IMR-90 (cell line): ENCODE measurements at regions not wholly inside any gene's neighbourhood (a gene's known extent, or its start where the extent isn't known, plus 50 kb on each side); places are given as distances from the start of the nearest gene placed in this dataset.

ENCODE experiments used
- ATAC-seq: fragments of 200-7000 bp; cut with Tn5 transposase; 2 replicates; pipeline ENCODE4 v1.9.1; 2020; ENCODE audit warnings: low read depth, mild to moderate bottlenecking, moderate library complexity
- BruUV-seq: library from RNA; stranded (reverse); fragments of 400-500 nt; replicated peaks from 2 replicates; lab custom pipeline; 2021; lab: Mats Ljungman, UMichigan
- CTCF ChIA-PET: fragments of 300-600 bp; formaldehyde crosslinking; extraction: SDS; loops from one replicate; lab custom pipeline; 2021; ENCODE audit warnings: antibody characterized with exemption; lab: Yijun Ruan, JAX
- POLR2A ChIA-PET: fragments of 300-600 bp; sonication (Branson Sonifier 250); formaldehyde crosslinking; loops from one replicate; lab custom pipeline; 2022; ENCODE audit warnings: antibody characterized with exemption; ENCODE audit not compliant: unreplicated experiment; lab: Charles Lee
- DNase-seq: peaks from one replicate; pipeline ENCODE4 v3.0.0; 2013
- H2AFZ ChIP-seq: replicated peaks from 2 replicates; pipeline ENCODE3; 2013; ENCODE audit warnings: low read length, mild to moderate bottlenecking; ENCODE audit not compliant: poor library complexity
- H2AK5ac ChIP-seq: 2 replicates; pipeline ENCODE4 v1.6.1; 2013; ENCODE audit warnings: low read depth, low read length, inconsistent platforms
- H2AK9ac ChIP-seq: replicated peaks from 2 replicates; pipeline ENCODE3; 2013; ENCODE audit warnings: mild to moderate bottlenecking, low read depth, low read length, moderate library complexity; ENCODE audit not compliant: poor library complexity
- H2BK120ac ChIP-seq: 2 replicates; pipeline ENCODE4 v1.6.1; 2013; ENCODE audit warnings: low read depth, low read length, inconsistent platforms
- H2BK15ac ChIP-seq: 3 replicates; pipeline ENCODE4 v1.6.1; 2013; ENCODE audit warnings: low read depth, low read length, inconsistent platforms
- H2BK20ac ChIP-seq: 2 replicates; pipeline ENCODE4 v1.6.1; 2013; ENCODE audit warnings: low read depth, mild to moderate bottlenecking, inconsistent platforms, low read length, moderate library complexity
- H2BK5ac ChIP-seq: 2 replicates; pipeline ENCODE4 v1.6.1; 2013; ENCODE audit warnings: mild to moderate bottlenecking, low read depth, low read length, inconsistent platforms; ENCODE audit not compliant: poor library complexity, severe bottlenecking
- H3K14ac ChIP-seq: replicated peaks from 2 replicates; pipeline ENCODE4 v1.6.1; 2013; ENCODE audit warnings: low read depth, low read length, inconsistent platforms
- H3K18ac ChIP-seq: 2 replicates; pipeline ENCODE4 v1.6.1; 2013; ENCODE audit warnings: low read depth, low read length, control low read depth
- H3K23ac ChIP-seq: 2 replicates; pipeline ENCODE4 v1.6.1; 2013; ENCODE audit warnings: low read depth, low read length, inconsistent platforms
- H3K27ac ChIP-seq: 2 replicates; pipeline ENCODE4 v1.5.1; 2013; ENCODE audit warnings: mild to moderate bottlenecking, control low read depth, low read length; ENCODE audit not compliant: insufficient read depth
- H3K27me3 ChIP-seq: 2 replicates; pipeline ENCODE4 v1.6.1; 2013; ENCODE audit warnings: low read length; ENCODE audit not compliant: control insufficient read depth, insufficient read depth
- H3K36me3 ChIP-seq: 2 replicates; pipeline ENCODE4 v1.6.1; 2013; ENCODE audit warnings: low read length, mixed read lengths; ENCODE audit not compliant: control insufficient read depth, insufficient read depth
- H3K4ac ChIP-seq: 2 replicates; pipeline ENCODE4 v1.6.1; 2013; ENCODE audit warnings: low read depth, low read length, inconsistent platforms
- H3K4me1 ChIP-seq: 2 replicates; pipeline ENCODE4 v1.6.1; 2013; ENCODE audit warnings: low read length, mixed read lengths; ENCODE audit not compliant: control insufficient read depth, insufficient read depth
- H3K4me2 ChIP-seq: 2 replicates; pipeline ENCODE4 v1.6.1; 2013; ENCODE audit warnings: low read depth, mild to moderate bottlenecking, control low read depth, low read length, moderate library complexity
- H3K4me3 ChIP-seq: 2 replicates; pipeline ENCODE4 v1.5.1; 2013; ENCODE audit warnings: low read depth, mild to moderate bottlenecking, control low read depth, low read length, moderate library complexity; ENCODE audit not compliant: insufficient read depth
- H3K56ac ChIP-seq: 2 replicates; pipeline ENCODE4 v1.6.1; 2013; ENCODE audit warnings: low read length, inconsistent platforms; ENCODE audit not compliant: insufficient read depth; ENCODE audit errors: extremely low read depth
- H3K79me1 ChIP-seq, 2 experiments: 2 replicates each; pipeline ENCODE4 v1.6.1; 2013; ENCODE audit warnings: low read length in 2 of 2, inconsistent platforms in 1 of 2, low read depth in 1 of 2
- H3K9ac ChIP-seq: 2 replicates; pipeline ENCODE4 v1.6.1; 2013; ENCODE audit warnings: low read depth, low read length, control low read depth
- H3K9me1 ChIP-seq: 2 replicates; pipeline ENCODE4 v1.6.1; 2013; ENCODE audit warnings: low read length, inconsistent platforms; ENCODE audit not compliant: insufficient read depth
- H3K9me3 ChIP-seq: 2 replicates; pipeline ENCODE4 v1.6.1; 2013; ENCODE audit warnings: low read length; ENCODE audit not compliant: control insufficient read depth, insufficient read depth
- H4K20me1 ChIP-seq: 2 replicates; pipeline ENCODE4 v1.6.1; 2013; ENCODE audit warnings: low read length, inconsistent platforms; ENCODE audit not compliant: insufficient read depth
- H4K5ac ChIP-seq: 2 replicates; pipeline ENCODE4 v1.6.1; 2013; ENCODE audit warnings: mild to moderate bottlenecking, low read depth, low read length, control low read depth
- H4K8ac ChIP-seq, 2 experiments: 2 replicates each; pipeline ENCODE4 v1.6.1; 2013; ENCODE audit warnings: low read depth in 2 of 2, low read length in 2 of 2, control low read depth in 1 of 2, inconsistent platforms in 1 of 2
- H4K91ac ChIP-seq: 2 replicates; pipeline ENCODE4 v1.6.1; 2013; ENCODE audit warnings: low read depth, low read length, inconsistent platforms; ENCODE audit not compliant: insufficient read depth
- BHLHE40 ChIP-seq: fragments of 150-350 bp; IDR thresholded peaks from 2 replicates; pipeline ENCODE4 v1.6.1; 2016; ENCODE audit warnings: mild to moderate bottlenecking, low read depth, low read length
- CEBPB ChIP-seq: IDR thresholded peaks from 2 replicates; pipeline ENCODE4 v1.6.1; 2012; ENCODE audit warnings: low read depth, low read length, improper control_type of control experiment
- CHD1 ChIP-seq: IDR thresholded peaks from 2 replicates; pipeline ENCODE4 v1.6.1; 2012; ENCODE audit warnings: low read depth, low read length, improper control_type of control experiment
- FOS ChIP-seq: fragments of 150-350 bp; IDR thresholded peaks from 2 replicates; pipeline ENCODE4 v1.6.1; 2016; ENCODE audit warnings: low read depth, low read length
- MAFK ChIP-seq: IDR thresholded peaks from 2 replicates; pipeline ENCODE4 v1.6.1; 2012; ENCODE audit warnings: low read depth, low read length, improper control_type of control experiment
- MXI1 ChIP-seq: IDR thresholded peaks from 2 replicates; pipeline ENCODE4 v1.6.1; 2012; ENCODE audit warnings: low read depth, mild to moderate bottlenecking, low read length, moderate library complexity, borderline replicate concordance
- POLR2A ChIP-seq: IDR thresholded peaks from 2 replicates; pipeline ENCODE4 v1.6.1; 2012; ENCODE audit warnings: mild to moderate bottlenecking, low read depth, low read length
- RAD21 ChIP-seq: IDR thresholded peaks from 2 replicates; pipeline ENCODE4 v1.6.1; 2012; ENCODE audit warnings: low read length, improper control_type of control experiment
- RCOR1 ChIP-seq: IDR thresholded peaks from 2 replicates; pipeline ENCODE4 v1.6.1; 2012; ENCODE audit warnings: mild to moderate bottlenecking, low read length, improper control_type of control experiment; ENCODE audit not compliant: insufficient replicate concordance
- RFX5 ChIP-seq: IDR thresholded peaks from 2 replicates; pipeline ENCODE4 v1.8.0; 2012; ENCODE audit warnings: low read depth, mild to moderate bottlenecking, low read length, moderate library complexity
- WGBS, 2 experiments: methylation state at CpG; one replicate each; pipeline versions ENCODE4 v1.1.5 to v1.1.7; 2013; ENCODE audit warnings: missing lambda C conversion rate in 2 of 2; ENCODE audit not compliant: insufficient read length in 1 of 2; ENCODE audit errors: extremely low coverage in 2 of 2; 5-methylcytosine and 5-hydroxymethylcytosine counted together
- dilution Hi-C: fragments of 300-500 bp; cut with HindIII; formaldehyde crosslinking; loops from one replicate; pipeline ENCODE4 v1.14.3; 2018; ENCODE audit warnings: low sequenced_read_pairs; ENCODE audit not compliant: unreplicated experiment
- in situ Hi-C: fragments of 300-500 bp; cut with MboI; formaldehyde crosslinking; loops from 3 replicates; pipeline ENCODE4 v1.14.3; 2019; ENCODE audit warnings: low sequenced_read_pairs, inconsistent platforms, mixed read lengths
- intact Hi-C: fragments of 100-400 bp; cut with micrococcal nuclease; formaldehyde crosslinking; loops from 2 replicates; pipeline ENCODE4 v1.10.0; 2022
- TF ChIP-seq, protein P1 (sequence below): fragments of 150-350 bp; IDR thresholded peaks from 2 replicates; pipeline ENCODE4 v1.6.1; 2016; ENCODE audit warnings: low read depth, mild to moderate bottlenecking, low read length, moderate library complexity, borderline replicate concordance
- TF ChIP-seq, protein P2 (sequence below): conservative IDR thresholded peaks from 2 replicates; pipeline ENCODE4 v1.5.1; 2012; ENCODE audit warnings: mild to moderate bottlenecking, low read depth, low read length, improper control_type of control experiment

DNA sequence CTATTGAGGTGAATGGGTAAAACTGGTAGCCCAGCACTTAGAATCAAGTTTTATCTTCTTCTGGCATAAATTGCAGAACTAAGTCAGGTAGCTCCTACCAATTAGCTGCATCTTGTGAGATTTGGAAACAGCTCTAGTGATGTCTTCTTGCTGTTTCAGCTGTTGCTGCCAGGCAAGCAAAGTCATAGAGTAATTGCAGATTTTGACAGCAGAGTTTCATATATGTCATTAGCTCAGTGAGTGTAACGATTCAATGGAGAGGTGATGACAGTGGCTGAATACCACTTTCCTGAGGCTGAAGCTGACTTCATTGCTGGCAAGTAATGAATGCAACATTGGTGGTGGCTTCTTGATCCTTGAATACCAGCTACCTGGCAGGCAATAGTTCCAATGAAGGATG lies 1109.7 kb upstream of the CDH18 start:
- ChIA-PET POLR2A (no interaction called here), CTCF (interaction anchor here (0.5 kb wide), 1 partner anchor 10 kb away, joined by 3 read pairs; no protein-coding TSS in a partner anchor)
- no peak overlapping the region for H4K91ac ChIP-seq
- H2BK5ac ChIP-seq = no peak overlapping the region
- H2BK20ac ChIP-seq = no peak overlapping the region
- H3K9ac ChIP-seq = no peak overlapping the region
- BruUV-seq = no TSS peak
- no peaks in the 10 kb centered on the region for H3K9me1 ChIP-seq
- intact Hi-C loops = no loop called here
- no peak overlapping the region for H3K18ac ChIP-seq
- WGBS, 2 experiments = no CpG with 5 or more reads among the region's 1 CpG
- H3K79me1 ChIP-seq = no peaks in the 10 kb centered on the region
- no peak overlapping the region for H3K4me3 ChIP-seq
- H3K14ac ChIP-seq = no peak overlapping the region
- in situ Hi-C loops = no loop called here
- H3K56ac ChIP-seq = no peak overlapping the region
- no peak overlapping the region for H2BK120ac ChIP-seq
- TF ChIP-seq POLR2A (no peak), BHLHE40 (no peak), MXI1 (no peak), CEBPB (no peak), RFX5 (no peak), MAFK (no peak), FOS (no peak), RCOR1 (no peak), CHD1 (no peak), RAD21 (no peak)
- TF ChIP-seq, protein P1, sequence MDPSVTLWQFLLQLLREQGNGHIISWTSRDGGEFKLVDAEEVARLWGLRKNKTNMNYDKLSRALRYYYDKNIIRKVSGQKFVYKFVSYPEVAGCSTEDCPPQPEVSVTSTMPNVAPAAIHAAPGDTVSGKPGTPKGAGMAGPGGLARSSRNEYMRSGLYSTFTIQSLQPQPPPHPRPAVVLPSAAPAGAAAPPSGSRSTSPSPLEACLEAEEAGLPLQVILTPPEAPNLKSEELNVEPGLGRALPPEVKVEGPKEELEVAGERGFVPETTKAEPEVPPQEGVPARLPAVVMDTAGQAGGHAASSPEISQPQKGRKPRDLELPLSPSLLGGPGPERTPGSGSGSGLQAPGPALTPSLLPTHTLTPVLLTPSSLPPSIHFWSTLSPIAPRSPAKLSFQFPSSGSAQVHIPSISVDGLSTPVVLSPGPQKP = no peak
- TF ChIP-seq, protein P2, sequence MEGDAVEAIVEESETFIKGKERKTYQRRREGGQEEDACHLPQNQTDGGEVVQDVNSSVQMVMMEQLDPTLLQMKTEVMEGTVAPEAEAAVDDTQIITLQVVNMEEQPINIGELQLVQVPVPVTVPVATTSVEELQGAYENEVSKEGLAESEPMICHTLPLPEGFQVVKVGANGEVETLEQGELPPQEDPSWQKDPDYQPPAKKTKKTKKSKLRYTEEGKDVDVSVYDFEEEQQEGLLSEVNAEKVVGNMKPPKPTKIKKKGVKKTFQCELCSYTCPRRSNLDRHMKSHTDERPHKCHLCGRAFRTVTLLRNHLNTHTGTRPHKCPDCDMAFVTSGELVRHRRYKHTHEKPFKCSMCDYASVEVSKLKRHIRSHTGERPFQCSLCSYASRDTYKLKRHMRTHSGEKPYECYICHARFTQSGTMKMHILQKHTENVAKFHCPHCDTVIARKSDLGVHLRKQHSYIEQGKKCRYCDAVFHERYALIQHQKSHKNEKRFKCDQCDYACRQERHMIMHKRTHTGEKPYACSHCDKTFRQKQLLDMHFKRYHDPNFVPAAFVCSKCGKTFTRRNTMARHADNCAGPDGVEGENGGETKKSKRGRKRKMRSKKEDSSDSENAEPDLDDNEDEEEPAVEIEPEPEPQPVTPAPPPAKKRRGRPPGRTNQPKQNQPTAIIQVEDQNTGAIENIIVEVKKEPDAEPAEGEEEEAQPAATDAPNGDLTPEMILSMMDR = no peak
- ATAC-seq = no peak
- H4K20me1 ChIP-seq = no peaks in the 10 kb centered on the region
- no peak overlapping the region for H3K4ac ChIP-seq
- H4K5ac ChIP-seq = no peak overlapping the region
- no peak overlapping the region for H3K27ac ChIP-seq
- H3K9me3 ChIP-seq = no peaks in the 10 kb centered on the region; the same call in 1 of the 2 replicates
- H3K4me1 ChIP-seq = no peaks in the 10 kb centered on the region
- DNase-seq = no peak
- no peaks in the 10 kb centered on the region for H3K36me3 ChIP-seq
- no peak overlapping the region for H2AK9ac ChIP-seq
- no peak overlapping the region for H3K4me2 ChIP-seq
- H3K27me3 ChIP-seq = no peaks in the 10 kb centered on the region
- no peak overlapping the region for H2AK5ac ChIP-seq
- no peak overlapping the region for H2BK15ac ChIP-seq
- H4K8ac ChIP-seq = no peak overlapping the region
- no peak overlapping the region for H2AFZ ChIP-seq
- H3K23ac ChIP-seq = no peak overlapping the region
- dilution Hi-C loops = no loop called here
